K562 (cell line): ENCODE measurements at regions not wholly inside any gene's neighbourhood (a gene's known extent, or its start where the extent isn't known, plus 50 kb on each side); places are given as distances from the start of the nearest gene placed in this dataset.

ENCODE experiments used
- ATAC-seq: fragments of 200-7000 bp; cut with Tn5 transposase; 3 replicates; pipeline ENCODE4 v1.9.1; 2020; ENCODE audit warnings: moderate library complexity
- BruUV-seq: library from RNA; stranded (reverse); fragments of 400-500 nt; replicated peaks from 2 replicates; lab custom pipeline; 2021; lab: Mats Ljungman, UMichigan
- CTCF ChIA-PET: fragments of 300-600 bp; formaldehyde crosslinking; extraction: SDS; loops from one replicate; lab custom pipeline; 2021; ENCODE audit warnings: low intra/inter-chr PET ratio; lab: Yijun Ruan, JAX
- POLR2A ChIA-PET: fragments of 300-600, 350-650 bp; sonication (Branson Sonifier 250); formaldehyde crosslinking; extraction: SDS; loops from one replicate; lab custom pipeline; 2021; ENCODE audit warnings: antibody characterized with exemption, inconsistent platforms; lab: Yijun Ruan, JAX
- DNase-seq, 4 experiments: peaks; one replicate each; pipeline versions ENCODE4 v3.0.0 to v3.0.0-alpha.2; 2011 to 2018; ENCODE audit warnings: low spot score in 3 of 4, mixed read lengths in 3 of 4; ENCODE audit errors: extremely low read depth in 1 of 4
- FAIRE-seq: peaks from 2 replicates; lab custom pipeline; 2011; peaks lifted over from hg19 to GRCh38; lab: Jason Lieb, UNC
- H2AFZ ChIP-seq: 2 replicates; pipeline ENCODE4 v1.6.0; 2011; ENCODE audit warnings: low read depth, low read length, control low read depth, inconsistent platforms
- H3K27ac ChIP-seq: fragments of 200-600 bp; 3 replicates; pipeline ENCODE4 v1.8.0; 2011; ENCODE audit warnings: low read depth, mild to moderate bottlenecking, control low read depth, inconsistent platforms, low read length, moderate library complexity, mixed read lengths; ENCODE audit errors: extremely low read depth
- H3K27me3 ChIP-seq, 2 experiments: fragments of 300-600 bp in 1 of 2; 2 replicates in 1 of 2; 3 replicates in 1 of 2; pipeline versions ENCODE4 v1.6.0 to v1.8.0; 2011; ENCODE audit warnings: inconsistent platforms in 2 of 2, low read length in 2 of 2, mild to moderate bottlenecking in 1 of 2, mixed read lengths in 1 of 2, moderate library complexity in 1 of 2; ENCODE audit not compliant: control insufficient read depth in 2 of 2, insufficient read depth in 2 of 2
- H3K36me3 ChIP-seq: fragments of 300-600 bp; 3 replicates; pipeline ENCODE4 v1.8.0; 2011; ENCODE audit warnings: mild to moderate bottlenecking, low read length, inconsistent platforms; ENCODE audit not compliant: control insufficient read depth, insufficient read depth
- H3K4me1 ChIP-seq, 2 experiments: fragments of 200-600 bp in 1 of 2; replicated peaks in 1 of 2; 2 replicates in 1 of 2; 3 replicates in 1 of 2; pipeline versions ENCODE4 v1.5.1 to v1.8.0; 2011; ENCODE audit warnings: inconsistent platforms in 2 of 2, low read length in 2 of 2, mild to moderate bottlenecking in 1 of 2, mixed read lengths in 1 of 2, moderate library complexity in 1 of 2; ENCODE audit not compliant: control insufficient read depth in 2 of 2, insufficient read depth in 2 of 2
- H3K4me2 ChIP-seq: 2 replicates; pipeline ENCODE4 v1.6.1; 2011; ENCODE audit warnings: low read length, control low read depth, inconsistent platforms, mixed read lengths; ENCODE audit not compliant: insufficient read depth
- H3K4me3 ChIP-seq: fragments of 200-600 bp; sonication (generic), shearing (Covaris generic); 2 replicates; pipeline ENCODE4 v1.5.1; 2016; ENCODE audit warnings: control low read depth, inconsistent platforms
- H3K79me2 ChIP-seq: fragments of 200-600 bp; 3 replicates; pipeline ENCODE4 v1.8.0; 2011; ENCODE audit warnings: low read length, inconsistent platforms; ENCODE audit not compliant: control insufficient read depth, insufficient read depth
- H3K9ac ChIP-seq, 2 experiments: 2 replicates each; pipeline versions ENCODE4 v1.6.0 to v1.6.1; 2011; ENCODE audit warnings: low read depth in 2 of 2, low read length in 2 of 2, control low read depth in 1 of 2, inconsistent platforms in 1 of 2, mild to moderate bottlenecking in 1 of 2, mixed read lengths in 1 of 2; ENCODE audit not compliant: insufficient read depth in 1 of 2
- H3K9me1 ChIP-seq: one replicate; pipeline ENCODE4 v1.6.0; 2011; ENCODE audit warnings: inconsistent platforms, mild to moderate bottlenecking, low read length, moderate library complexity; ENCODE audit not compliant: control insufficient read depth, insufficient read depth
- H3K9me3 ChIP-seq: replicated peaks from 2 replicates; pipeline ENCODE4 v1.5.1; 2011; ENCODE audit warnings: low read depth, low read length, inconsistent platforms; ENCODE audit not compliant: control insufficient read depth, insufficient read depth
- H4K20me1 ChIP-seq: replicated peaks from 2 replicates; pipeline ENCODE4 v1.6.1; 2011; ENCODE audit warnings: low read length, inconsistent platforms, mixed read lengths; ENCODE audit not compliant: control insufficient read depth, insufficient read depth
- ARID3B ChIP-seq: fragments of 250-450 bp; sonication (Bioruptor Pico); IDR thresholded peaks from 2 replicates; pipeline ENCODE4 v1.4.0; 2020; ENCODE audit warnings: borderline replicate concordance
- BRD4 ChIP-seq: fragments of 200-600 bp; sonication (generic); IDR thresholded peaks from 2 replicates; pipeline ENCODE4 v1.6.1; 2017; ENCODE audit warnings: inconsistent platforms
- CTCFL ChIP-seq: IDR thresholded peaks from 2 replicates; pipeline ENCODE4 v1.6.1; 2011; ENCODE audit warnings: borderline replicate concordance, low read depth, mild to moderate bottlenecking, moderate library complexity, low read length; ENCODE audit not compliant: insufficient read depth, poor library complexity, severe bottlenecking
- FOXA1 ChIP-seq: fragments of 450-650 bp; IDR thresholded peaks from 2 replicates; pipeline ENCODE4 v1.6.1; 2016; ENCODE audit warnings: mild to moderate bottlenecking, borderline replicate concordance
- HBP1 ChIP-seq: fragments of 450-650 bp; formaldehyde crosslinking; IDR thresholded peaks from 2 replicates; pipeline ENCODE4 v1.4.0; 2022; ENCODE audit warnings: missing genetic modification characterization
- HCFC1 ChIP-seq: IDR thresholded peaks from 2 replicates; pipeline ENCODE4 v1.6.1; 2012; ENCODE audit warnings: low read depth, low read length, improper control_type of control experiment
- KAT7 ChIP-seq: sonication (generic); formaldehyde crosslinking; IDR thresholded peaks from 2 replicates; pipeline ENCODE4 v1.8.0; 2022; ENCODE audit warnings: missing genetic modification reagents, mild to moderate bottlenecking, borderline replicate concordance
- SNRNP70 ChIP-seq: fragments of 200-400 bp; formaldehyde crosslinking; optimal IDR thresholded peaks from 2 replicates; pipeline ENCODE3; 2017; ENCODE audit warnings: low read depth, low read length
- TBP ChIP-seq: optimal IDR thresholded peaks from 2 replicates; pipeline ENCODE3; 2011; ENCODE audit warnings: low read depth, low read length, improper control_type of control experiment
- WGBS: fragments of 100-300 bp; shearing (Covaris generic); methylation state at CpG from one replicate; pipeline ENCODE4 v1.1.6; 2016; ENCODE audit warnings: low coverage, mixed read lengths; ENCODE audit not compliant: insufficient coverage; ENCODE audit errors: missing lambda C conversion rate; 5-methylcytosine and 5-hydroxymethylcytosine counted together
- in situ Hi-C: fragments of 300-500 bp; cut with MboI; formaldehyde crosslinking; loops from 4 replicates; pipeline ENCODE4 v1.15.0; 2018; ENCODE audit warnings: inconsistent platforms, mixed read lengths
- intact Hi-C: fragments of 100-400 bp; cut with micrococcal nuclease; formaldehyde crosslinking; loops from 2 replicates; pipeline ENCODE4 v1.14.2; 2022

- DNase-seq (no peak), FAIRE-seq (no peak), ATAC-seq (no peak)
- no peaks in the 10 kb centered on the region for H3K9me1 ChIP-seq
- no peaks in the 10 kb centered on the region for H3K9me3 ChIP-seq
- WGBS, result 0% methylated on average over 1 of the region's 1 CpG
- no peaks in the 10 kb centered on the region for H3K79me2 ChIP-seq
- no peak overlapping the region for H2AFZ ChIP-seq
- CTCF ChIA-PET, result no interaction called here
- no peaks in the 10 kb centered on the region for H3K4me1 ChIP-seq
- POLR2A ChIA-PET, result interaction anchor here (0.7 kb wide), 1 partner anchor 1211 kb away, joined by 3 read pairs; no protein-coding TSS in a partner anchor
- H3K9ac ChIP-seq, result no peak overlapping the region
- H3K27ac ChIP-seq, result no peak overlapping the region
- no peak overlapping the region for H3K4me2 ChIP-seq
- H3K4me3 ChIP-seq, result no peak overlapping the region
- in situ Hi-C loops, result no loop called here
- intact Hi-C loops, result no loop called here
- no peaks in the 10 kb centered on the region for H3K36me3 ChIP-seq
- no TSS peak for BruUV-seq
- TF ChIP-seq HBP1 (CRISPR knock-in tag) (no peak), BRD4 (no peak), CTCFL (no peak), HCFC1 (no peak), ARID3B (CRISPR knock-in tag) (no peak), FOXA1 (no peak), TBP (no peak), SNRNP70 (no peak), KAT7 (CRISPR knock-in tag) (no peak)
- no peaks in the 10 kb centered on the region for H3K27me3 ChIP-seq
- no peaks in the 10 kb centered on the region for H4K20me1 ChIP-seq
Measured at GRCh38 chr2:59150217-59150849, 909.2 kb upstream of the FANCL start.
